ENCODE measurements at regions not wholly inside any gene's neighbourhood (a gene's known extent, or its start where the extent isn't known, plus 50 kb on each side); places are given as distances from the start of the nearest gene placed in this dataset.

DNA sequence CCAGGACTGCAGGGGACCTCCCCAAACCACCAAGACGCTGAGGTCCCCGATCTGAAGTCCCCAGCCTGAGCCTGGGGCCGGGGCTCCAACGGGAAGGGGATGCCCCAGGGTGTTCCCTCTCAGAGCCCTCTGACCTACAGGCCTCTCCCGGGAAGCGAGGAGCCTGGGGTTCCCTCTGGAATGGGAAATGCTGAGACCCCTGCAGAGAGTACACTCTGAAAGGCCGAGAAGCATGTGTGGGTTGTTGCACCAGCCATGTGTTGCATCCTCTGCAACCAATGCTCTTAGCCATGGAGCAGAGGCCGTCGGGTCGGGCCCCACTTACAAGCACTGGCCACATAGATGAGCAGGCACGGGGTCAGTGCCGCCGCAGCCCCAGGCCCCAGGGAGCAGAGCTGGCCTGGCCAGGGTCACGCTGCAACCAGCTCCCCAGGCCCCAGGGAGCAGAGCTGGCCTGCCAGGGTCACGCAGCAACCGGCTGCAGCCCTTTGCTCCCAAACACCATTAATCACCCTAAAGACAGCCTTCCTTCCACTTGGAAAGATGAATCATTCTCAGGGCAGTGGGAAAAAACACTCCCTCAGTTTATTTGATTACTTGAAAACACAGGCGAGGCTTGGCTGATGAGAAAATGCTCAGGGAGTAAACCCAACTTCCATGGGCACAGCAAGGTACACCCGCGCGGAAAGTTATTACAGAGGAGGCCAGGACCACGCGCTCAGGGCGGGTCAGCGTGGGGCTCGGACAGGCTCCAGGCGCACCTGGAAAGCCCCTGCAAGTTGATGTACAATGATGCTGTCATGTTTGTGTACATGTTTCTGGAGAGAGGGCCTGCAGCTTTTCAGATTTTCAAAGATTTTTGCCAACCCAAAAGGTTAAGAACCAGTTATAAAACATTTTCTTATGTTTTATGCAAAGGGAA, 78.0 kb upstream of the AFDN start (continued):
- TF ChIP-seq, protein P1, sequence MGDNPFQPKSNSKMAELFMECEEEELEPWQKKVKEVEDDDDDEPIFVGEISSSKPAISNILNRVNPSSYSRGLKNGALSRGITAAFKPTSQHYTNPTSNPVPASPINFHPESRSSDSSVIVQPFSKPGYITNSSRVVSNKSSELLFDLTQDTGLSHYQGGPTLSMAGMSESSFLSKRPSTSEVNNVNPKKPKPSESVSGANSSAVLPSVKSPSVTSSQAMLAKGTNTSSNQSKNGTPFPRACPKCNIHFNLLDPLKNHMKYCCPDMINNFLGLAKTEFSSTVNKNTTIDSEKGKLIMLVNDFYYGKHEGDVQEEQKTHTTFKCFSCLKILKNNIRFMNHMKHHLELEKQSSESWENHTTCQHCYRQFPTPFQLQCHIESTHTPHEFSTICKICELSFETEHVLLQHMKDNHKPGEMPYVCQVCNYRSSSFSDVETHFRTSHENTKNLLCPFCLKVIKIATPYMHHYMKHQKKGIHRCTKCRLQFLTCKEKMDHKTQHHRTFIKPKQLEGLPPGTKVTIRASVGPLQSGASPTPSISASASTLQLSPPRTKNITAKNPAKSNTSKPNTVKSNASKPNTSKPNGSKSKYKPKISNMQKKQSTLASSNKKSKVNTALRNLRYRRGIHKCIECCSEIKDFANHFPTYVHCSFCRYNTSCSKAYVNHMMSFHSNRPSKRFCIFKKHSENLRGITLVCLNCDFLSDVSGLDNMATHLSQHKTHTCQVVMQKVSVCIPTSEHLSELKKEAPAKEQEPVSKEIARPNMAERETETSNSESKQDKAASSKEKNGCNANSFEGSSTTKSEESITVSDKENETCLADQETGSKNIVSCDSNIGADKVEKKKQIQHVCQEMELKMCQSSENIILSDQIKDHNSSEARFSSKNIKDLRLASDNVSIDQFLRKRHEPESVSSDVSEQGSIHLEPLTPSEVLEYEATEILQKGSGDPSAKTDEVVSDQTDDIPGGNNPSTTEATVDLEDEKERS (CRISPR knock-in tag; IDR thresholded peaks at IDR 0.05): no peak
- TF ChIP-seq, protein P2, sequence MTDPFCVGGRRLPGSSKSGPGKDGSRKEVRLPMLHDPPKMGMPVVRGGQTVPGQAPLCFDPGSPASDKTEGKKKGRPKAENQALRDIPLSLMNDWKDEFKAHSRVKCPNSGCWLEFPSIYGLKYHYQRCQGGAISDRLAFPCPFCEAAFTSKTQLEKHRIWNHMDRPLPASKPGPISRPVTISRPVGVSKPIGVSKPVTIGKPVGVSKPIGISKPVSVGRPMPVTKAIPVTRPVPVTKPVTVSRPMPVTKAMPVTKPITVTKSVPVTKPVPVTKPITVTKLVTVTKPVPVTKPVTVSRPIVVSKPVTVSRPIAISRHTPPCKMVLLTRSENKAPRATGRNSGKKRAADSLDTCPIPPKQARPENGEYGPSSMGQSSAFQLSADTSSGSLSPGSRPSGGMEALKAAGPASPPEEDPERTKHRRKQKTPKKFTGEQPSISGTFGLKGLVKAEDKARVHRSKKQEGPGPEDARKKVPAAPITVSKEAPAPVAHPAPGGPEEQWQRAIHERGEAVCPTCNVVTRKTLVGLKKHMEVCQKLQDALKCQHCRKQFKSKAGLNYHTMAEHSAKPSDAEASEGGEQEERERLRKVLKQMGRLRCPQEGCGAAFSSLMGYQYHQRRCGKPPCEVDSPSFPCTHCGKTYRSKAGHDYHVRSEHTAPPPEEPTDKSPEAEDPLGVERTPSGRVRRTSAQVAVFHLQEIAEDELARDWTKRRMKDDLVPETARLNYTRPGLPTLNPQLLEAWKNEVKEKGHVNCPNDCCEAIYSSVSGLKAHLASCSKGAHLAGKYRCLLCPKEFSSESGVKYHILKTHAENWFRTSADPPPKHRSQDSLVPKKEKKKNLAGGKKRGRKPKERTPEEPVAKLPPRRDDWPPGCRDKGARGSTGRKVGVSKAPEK (CRISPR knock-in tag; IDR thresholded peaks at IDR 0.05; ENCODE audit: borderline replicate concordance): no peak
- TF ChIP-seq HDAC6 (IDR thresholded peaks at IDR 0.05; ENCODE audit: low read depth, low read length): no peak
- no peak for TF ChIP-seq ZNF839 (CRISPR knock-in tag; IDR thresholded peaks at IDR 0.05; ENCODE audit: borderline replicate concordance)
- TF ChIP-seq, protein P3, sequence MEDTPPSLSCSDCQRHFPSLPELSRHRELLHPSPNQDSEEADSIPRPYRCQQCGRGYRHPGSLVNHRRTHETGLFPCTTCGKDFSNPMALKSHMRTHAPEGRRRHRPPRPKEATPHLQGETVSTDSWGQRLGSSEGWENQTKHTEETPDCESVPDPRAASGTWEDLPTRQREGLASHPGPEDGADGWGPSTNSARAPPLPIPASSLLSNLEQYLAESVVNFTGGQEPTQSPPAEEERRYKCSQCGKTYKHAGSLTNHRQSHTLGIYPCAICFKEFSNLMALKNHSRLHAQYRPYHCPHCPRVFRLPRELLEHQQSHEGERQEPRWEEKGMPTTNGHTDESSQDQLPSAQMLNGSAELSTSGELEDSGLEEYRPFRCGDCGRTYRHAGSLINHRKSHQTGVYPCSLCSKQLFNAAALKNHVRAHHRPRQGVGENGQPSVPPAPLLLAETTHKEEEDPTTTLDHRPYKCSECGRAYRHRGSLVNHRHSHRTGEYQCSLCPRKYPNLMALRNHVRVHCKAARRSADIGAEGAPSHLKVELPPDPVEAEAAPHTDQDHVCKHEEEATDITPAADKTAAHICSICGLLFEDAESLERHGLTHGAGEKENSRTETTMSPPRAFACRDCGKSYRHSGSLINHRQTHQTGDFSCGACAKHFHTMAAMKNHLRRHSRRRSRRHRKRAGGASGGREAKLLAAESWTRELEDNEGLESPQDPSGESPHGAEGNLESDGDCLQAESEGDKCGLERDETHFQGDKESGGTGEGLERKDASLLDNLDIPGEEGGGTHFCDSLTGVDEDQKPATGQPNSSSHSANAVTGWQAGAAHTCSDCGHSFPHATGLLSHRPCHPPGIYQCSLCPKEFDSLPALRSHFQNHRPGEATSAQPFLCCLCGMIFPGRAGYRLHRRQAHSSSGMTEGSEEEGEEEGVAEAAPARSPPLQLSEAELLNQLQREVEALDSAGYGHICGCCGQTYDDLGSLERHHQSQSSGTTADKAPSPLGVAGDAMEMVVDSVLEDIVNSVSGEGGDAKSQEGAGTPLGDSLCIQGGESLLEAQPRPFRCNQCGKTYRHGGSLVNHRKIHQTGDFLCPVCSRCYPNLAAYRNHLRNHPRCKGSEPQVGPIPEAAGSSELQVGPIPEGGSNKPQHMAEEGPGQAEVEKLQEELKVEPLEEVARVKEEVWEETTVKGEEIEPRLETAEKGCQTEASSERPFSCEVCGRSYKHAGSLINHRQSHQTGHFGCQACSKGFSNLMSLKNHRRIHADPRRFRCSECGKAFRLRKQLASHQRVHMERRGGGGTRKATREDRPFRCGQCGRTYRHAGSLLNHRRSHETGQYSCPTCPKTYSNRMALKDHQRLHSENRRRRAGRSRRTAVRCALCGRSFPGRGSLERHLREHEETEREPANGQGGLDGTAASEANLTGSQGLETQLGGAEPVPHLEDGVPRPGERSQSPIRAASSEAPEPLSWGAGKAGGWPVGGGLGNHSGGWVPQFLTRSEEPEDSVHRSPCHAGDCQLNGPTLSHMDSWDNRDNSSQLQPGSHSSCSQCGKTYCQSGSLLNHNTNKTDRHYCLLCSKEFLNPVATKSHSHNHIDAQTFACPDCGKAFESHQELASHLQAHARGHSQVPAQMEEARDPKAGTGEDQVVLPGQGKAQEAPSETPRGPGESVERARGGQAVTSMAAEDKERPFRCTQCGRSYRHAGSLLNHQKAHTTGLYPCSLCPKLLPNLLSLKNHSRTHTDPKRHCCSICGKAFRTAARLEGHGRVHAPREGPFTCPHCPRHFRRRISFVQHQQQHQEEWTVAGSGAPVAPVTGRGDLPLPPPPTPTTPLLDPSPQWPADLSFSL (CRISPR knock-in tag; IDR thresholded peaks at IDR 0.05): 0 out of 2 replicates have a peak, but pooled peaks have one; percentile 39
- TF ChIP-seq, protein P4, sequence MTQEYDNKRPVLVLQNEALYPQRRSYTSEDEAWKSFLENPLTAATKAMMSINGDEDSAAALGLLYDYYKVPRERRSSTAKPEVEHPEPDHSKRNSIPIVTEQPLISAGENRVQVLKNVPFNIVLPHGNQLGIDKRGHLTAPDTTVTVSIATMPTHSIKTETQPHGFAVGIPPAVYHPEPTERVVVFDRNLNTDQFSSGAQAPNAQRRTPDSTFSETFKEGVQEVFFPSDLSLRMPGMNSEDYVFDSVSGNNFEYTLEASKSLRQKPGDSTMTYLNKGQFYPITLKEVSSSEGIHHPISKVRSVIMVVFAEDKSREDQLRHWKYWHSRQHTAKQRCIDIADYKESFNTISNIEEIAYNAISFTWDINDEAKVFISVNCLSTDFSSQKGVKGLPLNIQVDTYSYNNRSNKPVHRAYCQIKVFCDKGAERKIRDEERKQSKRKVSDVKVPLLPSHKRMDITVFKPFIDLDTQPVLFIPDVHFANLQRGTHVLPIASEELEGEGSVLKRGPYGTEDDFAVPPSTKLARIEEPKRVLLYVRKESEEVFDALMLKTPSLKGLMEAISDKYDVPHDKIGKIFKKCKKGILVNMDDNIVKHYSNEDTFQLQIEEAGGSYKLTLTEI (CRISPR knock-in tag; conservative IDR thresholded peaks at IDR 0.05): no peak
- TF ChIP-seq DNMT1 (CRISPR knock-in tag; IDR thresholded peaks at IDR 0.05): no peak
- no peak for TF ChIP-seq ZNF460 (CRISPR knock-in tag; IDR thresholded peaks at IDR 0.05; ENCODE audit: borderline replicate concordance)
- TF ChIP-seq MAZ (IDR thresholded peaks at IDR 0.05; ENCODE audit: borderline replicate concordance, low read depth, low read length): no peak
- TF ChIP-seq MAZ (CRISPR knock-in tag; IDR thresholded peaks at IDR 0.05; ENCODE audit: low read depth): 0 out of 2 replicates have a peak, but pooled peaks have one; percentile 20
- no peak for TF ChIP-seq ZNF776 (CRISPR knock-in tag; IDR thresholded peaks at IDR 0.05)
- TF ChIP-seq SKI (IDR thresholded peaks at IDR 0.05; ENCODE audit: partially characterized antibody): no peak
- no peak for TF ChIP-seq KLF12 (CRISPR knock-in tag; IDR thresholded peaks at IDR 0.05; ENCODE audit: borderline replicate concordance)
